Neuronal stem cell (in vitro differentiated cells): ENCODE measurements at regions not wholly inside any gene's neighbourhood (a gene's known extent, or its start where the extent isn't known, plus 50 kb on each side); places are given as distances from the start of the nearest gene placed in this dataset.

Experiments
- DNase-seq: peaks from one replicate; pipeline ENCODE4 v3.0.0-alpha.2; 2013; ENCODE audit warnings: low spot score
- H2AFZ ChIP-seq: one replicate; pipeline ENCODE4 v1.6.1; 2013; ENCODE audit warnings: mild to moderate bottlenecking, low read length, inconsistent platforms
- H2AK5ac ChIP-seq: 2 replicates; pipeline ENCODE4 v1.6.1; 2013; ENCODE audit warnings: low read depth, mild to moderate bottlenecking, inconsistent platforms, low read length, moderate library complexity, mixed read lengths
- H2BK120ac ChIP-seq: 2 replicates; pipeline ENCODE4 v1.6.1; 2013; ENCODE audit warnings: low read depth, mild to moderate bottlenecking, inconsistent platforms, low read length, moderate library complexity, mixed read lengths
- H2BK12ac ChIP-seq: one replicate; pipeline ENCODE4 v1.6.1; 2013; ENCODE audit warnings: low read length, inconsistent platforms
- H2BK15ac ChIP-seq: 2 replicates; pipeline ENCODE4 v1.6.1; 2013; ENCODE audit warnings: mild to moderate bottlenecking, low read length, inconsistent platforms, mixed read lengths
- H2BK5ac ChIP-seq: one replicate; pipeline ENCODE4 v1.6.1; 2013; ENCODE audit warnings: inconsistent platforms, mild to moderate bottlenecking, low read length, moderate library complexity
- H3K14ac ChIP-seq: one replicate; pipeline ENCODE4 v1.6.1; 2013; ENCODE audit warnings: low read length, inconsistent platforms
- H3K18ac ChIP-seq: 2 replicates; pipeline ENCODE4 v1.6.1; 2013; ENCODE audit warnings: low read length, inconsistent platforms
- H3K23ac ChIP-seq: 2 replicates; pipeline ENCODE4 v1.6.1; 2013; ENCODE audit warnings: low read depth, mild to moderate bottlenecking, mixed read lengths, low read length, inconsistent platforms; ENCODE audit not compliant: poor library complexity
- H3K27ac ChIP-seq: replicated peaks from 3 replicates; pipeline ENCODE4 v1.5.1; 2013; ENCODE audit warnings: low read length, inconsistent platforms
- H3K27me3 ChIP-seq, 3 experiments: 2 replicates each; pipeline ENCODE4 v1.6.1; 2013; ENCODE audit warnings: low read length in 3 of 3, mild to moderate bottlenecking in 2 of 3, inconsistent platforms in 1 of 3, low read depth in 1 of 3, mixed read lengths in 1 of 3, moderate library complexity in 1 of 3; ENCODE audit not compliant: control insufficient read depth in 3 of 3, insufficient read depth in 3 of 3
- H3K36me3 ChIP-seq, 2 donors: replicated peaks in 1 of 2; 2 replicates each; pipeline ENCODE4 v1.6.1; 2013; ENCODE audit warnings: low read length in 2 of 2; ENCODE audit not compliant: control insufficient read depth in 2 of 2, insufficient read depth in 2 of 2
- H3K4ac ChIP-seq: 2 replicates; pipeline ENCODE4 v1.6.1; 2013; ENCODE audit warnings: inconsistent platforms, mild to moderate bottlenecking, low read length, moderate library complexity
- H3K4me1 ChIP-seq, 2 donors: 1 replicate in 1 of 2; 2 replicates in 1 of 2; pipeline ENCODE4 v1.6.1; 2013; ENCODE audit warnings: low read length in 2 of 2, low read depth in 1 of 2; ENCODE audit not compliant: control insufficient read depth in 2 of 2, insufficient read depth in 1 of 2
- H3K4me2 ChIP-seq: one replicate; pipeline ENCODE4 v1.6.1; 2013; ENCODE audit warnings: mild to moderate bottlenecking, low read length, inconsistent platforms; ENCODE audit not compliant: insufficient read depth, poor library complexity, severe bottlenecking
- H3K4me3 ChIP-seq, 2 donors: 2 replicates each; pipeline ENCODE4 v1.5.1; 2013; ENCODE audit warnings: low read length in 2 of 2, mild to moderate bottlenecking in 2 of 2, inconsistent platforms in 1 of 2, moderate library complexity in 1 of 2
- H3K79me1 ChIP-seq: one replicate; pipeline ENCODE4 v1.6.1; 2013; ENCODE audit warnings: low read depth, mild to moderate bottlenecking, inconsistent platforms, low read length, moderate library complexity
- H3K9ac ChIP-seq: one replicate; pipeline ENCODE4 v1.6.1; 2013; ENCODE audit warnings: mild to moderate bottlenecking, low read depth, low read length, inconsistent platforms; ENCODE audit not compliant: poor library complexity
- H3K9me3 ChIP-seq, 2 donors: replicated peaks in 1 of 2; 2 replicates each; pipeline versions ENCODE3 to v1.6.1; 2013; ENCODE audit warnings: low read length in 2 of 2, mild to moderate bottlenecking in 2 of 2, inconsistent platforms in 1 of 2, low read depth in 1 of 2, mixed read lengths in 1 of 2, moderate library complexity in 1 of 2; ENCODE audit not compliant: control insufficient read depth in 2 of 2, insufficient read depth in 1 of 2
- H4K8ac ChIP-seq: one replicate; pipeline ENCODE4 v1.6.1; 2013; ENCODE audit warnings: low read depth, mild to moderate bottlenecking, inconsistent platforms, low read length, moderate library complexity
- H4K91ac ChIP-seq: one replicate; pipeline ENCODE4 v1.6.1; 2013; ENCODE audit warnings: low read length, low read depth, mild to moderate bottlenecking, inconsistent platforms; ENCODE audit not compliant: poor library complexity
- WGBS, 2 donors: extraction: QIAGEN DNeasy Blood & Tissue Kit; methylation state at CpG; one replicate each; pipeline ENCODE4 v1.1.7; 2013; ENCODE audit warnings: missing lambda C conversion rate in 2 of 2, mixed read lengths in 1 of 2; ENCODE audit not compliant: insufficient read length in 2 of 2, insufficient replicate concordance in 1 of 2; ENCODE audit errors: extremely low coverage in 2 of 2; 5-methylcytosine and 5-hydroxymethylcytosine counted together

DNA sequence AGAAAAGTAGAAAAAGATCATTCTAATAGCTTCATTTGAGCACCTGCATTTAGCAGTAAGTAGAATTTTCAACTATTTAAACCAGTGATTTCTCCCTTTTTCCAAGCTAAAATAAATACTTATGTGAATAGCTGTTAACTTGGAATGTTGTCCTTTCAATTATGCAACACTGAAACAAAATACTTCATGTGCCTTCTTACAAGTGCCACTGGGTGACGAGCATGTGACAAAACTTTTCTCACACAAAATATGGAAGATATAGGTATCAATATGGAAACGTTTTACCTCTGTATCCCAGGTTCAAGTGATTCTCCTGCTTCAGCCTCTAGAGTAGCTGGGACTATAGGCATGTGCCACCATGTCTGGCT is 708.3 kb downstream of the STIM2 start:
- Histone ChIP-seq H3K9me3 (no peaks in the 10 kb centered on the region), H3K79me1 (peaks cover 2% of the 10 kb centered on the region), H2AK5ac (no peak overlapping the region), H2BK15ac (no peak overlapping the region), H3K4ac (no peak overlapping the region), H2BK12ac (no peak overlapping the region), H3K14ac (no peak overlapping the region), H2BK120ac (no peak overlapping the region), H3K4me3 (no peak overlapping the region), H3K23ac (no peak overlapping the region), H2BK5ac (no peak overlapping the region), H3K9ac (no peak overlapping the region), H2AFZ (no peak overlapping the region), H4K8ac (no peak overlapping the region), H3K4me1 (no peaks in the 10 kb centered on the region), H3K4me2 (no peak overlapping the region), H4K91ac (no peak overlapping the region), H3K36me3 (no peaks in the 10 kb centered on the region), H3K18ac (no peak overlapping the region), H3K27ac (no peak overlapping the region), H3K27me3 (no peaks in the 10 kb centered on the region)
- whole genome bisulfite sequencing, 2 donors: no CpG with 5 or more reads among the region's 2 CpGs
- no peak for DNase-seq

DNA sequence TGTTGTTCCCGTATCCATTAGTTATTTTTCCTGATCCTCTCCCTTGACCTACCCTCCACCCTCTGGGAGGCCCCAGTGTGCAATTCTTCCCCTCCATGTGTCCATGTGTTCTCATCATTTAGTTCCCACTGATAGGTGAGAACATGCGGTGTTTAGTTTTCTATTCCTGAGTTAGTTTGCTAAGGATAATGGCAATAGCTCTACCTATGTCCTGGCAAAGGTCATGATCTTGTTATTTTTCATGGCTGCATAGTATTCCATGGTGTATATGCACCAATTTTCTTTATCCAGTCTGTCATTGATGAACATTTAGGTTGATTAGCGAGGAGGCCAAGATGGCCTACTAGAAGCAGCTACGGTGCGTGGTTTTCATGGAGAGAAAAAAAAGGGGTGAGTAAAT is 714.1 kb downstream of the STIM2 start:
- no CpG with 5 or more reads among the region's 5 CpGs for WGBS, 2 donors
- Histone ChIP-seq H3K36me3 (no peaks in the 10 kb centered on the region), H2BK5ac (no peak overlapping the region), H4K91ac (no peak overlapping the region), H4K8ac (no peak overlapping the region), H2BK120ac (no peak overlapping the region), H3K79me1 (no peaks in the 10 kb centered on the region), H3K4ac (no peak overlapping the region), H3K9me3 (peaks cover 0 to 2% of the 10 kb centered on the region in 2 donors), H3K23ac (no peak overlapping the region), H3K27ac (no peak overlapping the region), H2AK5ac (no peak overlapping the region), H2BK12ac (no peak overlapping the region), H3K4me3 (no peak overlapping the region), H3K9ac (no peak overlapping the region), H2AFZ (no peak overlapping the region), H3K4me1 (no peaks in the 10 kb centered on the region), H3K27me3 (no peaks in the 10 kb centered on the region), H3K14ac (no peak overlapping the region), H2BK15ac (no peak overlapping the region), H3K4me2 (no peak overlapping the region), H3K18ac (no peak overlapping the region)
- DNase-seq: no peak

DNA sequence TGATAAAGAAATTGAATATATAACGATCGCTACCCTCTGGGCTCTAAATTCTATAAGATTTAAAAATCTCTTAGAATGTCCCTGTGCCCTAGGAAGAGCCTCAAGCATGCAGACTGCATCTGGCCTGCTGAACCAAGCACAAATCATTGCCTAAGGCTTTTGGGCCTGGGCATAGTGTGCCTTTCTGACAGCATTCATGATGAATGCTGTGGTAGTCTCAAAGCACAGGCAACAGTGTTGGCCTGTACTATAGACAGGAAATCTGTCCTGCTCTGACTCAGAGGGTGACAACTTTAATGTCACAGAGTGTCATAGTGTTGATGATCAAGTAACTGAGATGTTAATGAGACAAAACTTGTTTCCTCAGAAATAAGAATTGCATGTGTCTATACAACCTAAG is 717.3 kb downstream of the STIM2 start:
- Histone ChIP-seq H2BK15ac (no peak overlapping the region), H3K4ac (no peak overlapping the region), H4K91ac (no peak overlapping the region), H4K8ac (no peak overlapping the region), H2AK5ac (no peak overlapping the region), H3K36me3 (no peaks in the 10 kb centered on the region), H3K4me1 (no peaks in the 10 kb centered on the region), H3K9me3 (peaks cover 0 to 2% of the 10 kb centered on the region in 2 donors), H2AFZ (no peak overlapping the region), H3K18ac (no peak overlapping the region), H2BK5ac (no peak overlapping the region), H3K27me3 (no peaks in the 10 kb centered on the region), H2BK12ac (no peak overlapping the region), H3K4me2 (no peak overlapping the region), H2BK120ac (no peak overlapping the region), H3K14ac (no peak overlapping the region), H3K9ac (no peak overlapping the region), H3K23ac (no peak overlapping the region), H3K79me1 (no peaks in the 10 kb centered on the region), H3K27ac (no peak overlapping the region), H3K4me3 (no peak overlapping the region)
- no CpG with 5 or more reads among the region's 2 CpGs for WGBS, 2 donors
- no peak for DNase-seq

DNA sequence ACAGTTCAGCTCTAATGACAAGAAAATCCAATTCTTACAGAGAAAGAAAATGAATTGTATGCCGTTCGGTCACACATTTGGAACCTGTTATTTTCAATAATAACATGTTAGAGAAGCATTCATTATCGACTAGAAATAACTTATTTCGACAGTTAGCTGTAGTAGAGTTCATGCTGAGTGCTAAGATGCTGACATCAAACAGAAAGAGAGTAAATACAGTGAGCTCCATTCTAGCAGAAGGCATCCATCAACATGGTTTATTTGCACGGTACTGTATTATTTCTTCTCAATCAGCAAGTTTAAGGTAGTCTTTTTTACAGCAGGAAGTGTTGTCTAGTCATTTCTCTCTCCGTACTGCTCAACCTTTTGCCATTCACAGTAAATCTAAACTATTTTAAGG is 732.1 kb downstream of the STIM2 start:
- Histone ChIP-seq H3K23ac (no peak overlapping the region), H2BK12ac (no peak overlapping the region), H3K18ac (no peak overlapping the region), H3K27me3 (no peaks in the 10 kb centered on the region), H3K79me1 (no peaks in the 10 kb centered on the region), H4K8ac (no peak overlapping the region), H2AFZ (no peak overlapping the region), H3K4me1 (peaks cover 0 to 2% of the 10 kb centered on the region in 2 donors), H2BK5ac (no peak overlapping the region), H3K36me3 (no peaks in the 10 kb centered on the region), H3K27ac (no peak overlapping the region), H2AK5ac (no peak overlapping the region), H3K9ac (no peak overlapping the region), H4K91ac (no peak overlapping the region), H3K14ac (no peak overlapping the region), H2BK120ac (no peak overlapping the region), H2BK15ac (no peak overlapping the region), H3K4ac (no peak overlapping the region), H3K4me3 (no peak overlapping the region), H3K9me3 (no peaks in the 10 kb centered on the region), H3K4me2 (no peak overlapping the region)
- no peak for DNase-seq
- WGBS, 2 donors: no CpG with 5 or more reads among the region's 6 CpGs
